ENCODE measurements at regions not wholly inside any gene's neighbourhood (a gene's known extent, or its start where the extent isn't known, plus 50 kb on each side); places are given as distances from the start of the nearest gene placed in this dataset.

DNA sequence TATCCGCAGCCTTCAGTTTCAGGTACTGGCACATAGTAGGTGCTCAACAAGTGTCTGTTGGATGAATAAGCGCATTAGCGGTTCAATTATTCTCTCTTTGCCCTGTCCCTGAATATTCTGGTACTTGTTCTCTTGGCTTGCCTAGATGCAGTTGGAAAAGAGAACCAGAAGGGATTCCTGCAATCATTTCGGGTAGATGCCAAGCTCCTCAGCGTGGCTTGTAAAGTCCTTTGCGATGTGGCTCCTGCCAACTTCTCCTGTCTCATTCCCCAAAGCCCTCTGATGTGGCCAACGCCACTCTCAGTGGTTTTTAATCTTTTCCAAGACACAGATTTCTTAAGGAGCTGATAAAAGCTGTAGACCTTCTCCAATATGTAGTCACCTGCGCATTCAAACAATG is 230.3 kb downstream of the SUDS3 start:
- ChIA-PET CTCF (no interaction called here), POLR2A (no interaction called here)
- H3K36me3 ChIP-seq (ENCODE audit: control insufficient read depth in 2 of 2, extremely low read depth in 1 of 2, insufficient read depth in 1 of 2, low read length in 1 of 2): no peaks in the 10 kb centered on the region
- H3K27me3 Mint-ChIP-seq: peaks cover 9 to 11% of the 10 kb centered on the region in 2 donors
- H3K36me3 Mint-ChIP-seq: no peaks in the 10 kb centered on the region
- H3K9me3 Mint-ChIP-seq: no peaks in the 10 kb centered on the region
- H3K4me3 ChIP-seq (ENCODE audit: control insufficient read depth in 1 of 2, extremely low read depth in 1 of 2, low read length in 1 of 2): no peak overlapping the region
- H3K4me1 ChIP-seq (ENCODE audit: control insufficient read depth in 1 of 2, extremely low read depth in 1 of 2, insufficient read depth in 2 of 2, low read length in 2 of 2): no peaks in the 10 kb centered on the region
- H3K27ac Mint-ChIP-seq: no peak overlapping the region
- ATAC-seq (replicated peaks in 1 of 4) (no peak), DNase-seq (no peak)
- 83% methylated on average over 5 of the region's 8 CpGs for WGBS (ENCODE audit: insufficient coverage)
- H3K9me3 ChIP-seq: no peaks in the 10 kb centered on the region
- H3K27me3 ChIP-seq (replicated peaks in 1 of 2; ENCODE audit: control insufficient read depth in 2 of 2, extremely low read depth in 1 of 2, insufficient read depth in 2 of 2, low read length in 1 of 2): no peaks in the 10 kb centered on the region
- no peak overlapping the region for H3K4me3 Mint-ChIP-seq
- H3K27ac ChIP-seq (ENCODE audit: low read length): no peak overlapping the region
- no peaks in the 10 kb centered on the region for H3K4me1 Mint-ChIP-seq

GRCh38 chr12:118607831-118608230 is 231.5 kb downstream of the SUDS3 start:
- Histone ChIP-seq H3K27ac (ENCODE audit: low read length) (no peak overlapping the region), H3K4me1 (ENCODE audit: control insufficient read depth in 1 of 2, extremely low read depth in 1 of 2, insufficient read depth in 2 of 2, low read length in 2 of 2) (no peaks in the 10 kb centered on the region), H3K9me3 (no peaks in the 10 kb centered on the region), H3K36me3 (ENCODE audit: control insufficient read depth in 2 of 2, extremely low read depth in 1 of 2, insufficient read depth in 1 of 2, low read length in 1 of 2) (no peaks in the 10 kb centered on the region), H3K27me3 (replicated peaks in 1 of 2; ENCODE audit: control insufficient read depth in 2 of 2, extremely low read depth in 1 of 2, insufficient read depth in 2 of 2, low read length in 1 of 2) (no peaks in the 10 kb centered on the region), H3K4me3 (ENCODE audit: control insufficient read depth in 1 of 2, extremely low read depth in 1 of 2, low read length in 1 of 2) (no peak overlapping the region)
- H3K4me1 Mint-ChIP-seq: no peaks in the 10 kb centered on the region
- H3K27me3 Mint-ChIP-seq: peaks cover 9 to 11% of the 10 kb centered on the region in 2 donors
- 93% methylated on average over 3 of the region's 3 CpGs for WGBS (ENCODE audit: insufficient coverage)
- peaks cover 0 to 3% (median 2%) of the 10 kb centered on the region in 3 donors for H3K9me3 Mint-ChIP-seq
- no peak overlapping the region for H3K27ac Mint-ChIP-seq
- no peak overlapping the region for H3K4me3 Mint-ChIP-seq
- CTCF ChIA-PET: no interaction called here
- H3K36me3 Mint-ChIP-seq: no peaks in the 10 kb centered on the region
- POLR2A ChIA-PET: no interaction called here
- ATAC-seq (replicated peaks in 1 of 4) (no peak), DNase-seq (no peak)

- ATAC-seq (replicated peaks in 1 of 4) (no peak), DNase-seq (no peak)
- Mint-ChIP-seq H3K27ac (no peak overlapping the region), H3K4me1 (no peaks in the 10 kb centered on the region), H3K27me3 (peaks cover 9 to 11% of the 10 kb centered on the region in 2 donors), H3K9me3 (peaks cover 2 to 9% (median 4%) of the 10 kb centered on the region in 3 donors), H3K4me3 (no peak overlapping the region), H3K36me3 (no peaks in the 10 kb centered on the region)
- ChIA-PET CTCF (no interaction called here), POLR2A (no interaction called here)
- Histone ChIP-seq H3K4me1 (ENCODE audit: control insufficient read depth in 1 of 2, extremely low read depth in 1 of 2, insufficient read depth in 2 of 2, low read length in 2 of 2) (no peaks in the 10 kb centered on the region), H3K4me3 (ENCODE audit: control insufficient read depth in 1 of 2, extremely low read depth in 1 of 2, low read length in 1 of 2) (no peak overlapping the region), H3K27me3 (replicated peaks in 1 of 2; ENCODE audit: control insufficient read depth in 2 of 2, extremely low read depth in 1 of 2, insufficient read depth in 2 of 2, low read length in 1 of 2) (no peaks in the 10 kb centered on the region), H3K27ac (ENCODE audit: low read length) (no peak overlapping the region), H3K9me3 (no peaks in the 10 kb centered on the region), H3K36me3 (ENCODE audit: control insufficient read depth in 2 of 2, extremely low read depth in 1 of 2, insufficient read depth in 1 of 2, low read length in 1 of 2) (no peaks in the 10 kb centered on the region)
- 54% methylated on average over 2 of the region's 3 CpGs for WGBS (ENCODE audit: insufficient coverage)
These were observed 232.5 kb downstream of the SUDS3 start for GRCh38 chr12:118608770-118609344.

GRCh38 chr12:118611295-118611694 is 234.9 kb downstream of the SUDS3 start:
- Mint-ChIP-seq H3K9me3 (peaks cover 2 to 15% (median 9%) of the 10 kb centered on the region in 3 donors), H3K4me1 (no peaks in the 10 kb centered on the region), H3K27me3 (peaks cover 9 to 11% of the 10 kb centered on the region in 2 donors), H3K36me3 (no peaks in the 10 kb centered on the region), H3K4me3 (no peak overlapping the region), H3K27ac (no peak overlapping the region)
- no peak for DNase-seq
- H3K36me3 ChIP-seq (ENCODE audit: control insufficient read depth in 2 of 2, extremely low read depth in 1 of 2, insufficient read depth in 1 of 2, low read length in 1 of 2): no peaks in the 10 kb centered on the region
- no peaks in the 10 kb centered on the region for H3K9me3 ChIP-seq
- ATAC-seq (replicated peaks in 1 of 4): no peak
- H3K27me3 ChIP-seq (replicated peaks in 1 of 2; ENCODE audit: control insufficient read depth in 2 of 2, extremely low read depth in 1 of 2, insufficient read depth in 2 of 2, low read length in 1 of 2): no peaks in the 10 kb centered on the region
- WGBS (ENCODE audit: insufficient coverage): 51% methylated on average over 8 of the region's 9 CpGs
- H3K4me3 ChIP-seq (ENCODE audit: control insufficient read depth in 1 of 2, extremely low read depth in 1 of 2, low read length in 1 of 2): no peak overlapping the region
- ChIA-PET CTCF (no interaction called here), POLR2A (no interaction called here)
- no peaks in the 10 kb centered on the region for H3K4me1 ChIP-seq (ENCODE audit: control insufficient read depth in 1 of 2, extremely low read depth in 1 of 2, insufficient read depth in 2 of 2, low read length in 2 of 2)
- H3K27ac ChIP-seq (ENCODE audit: low read length): no peak overlapping the region

- H3K4me3 Mint-ChIP-seq: no peak overlapping the region
- ATAC-seq (replicated peaks in 1 of 4) (no peak), DNase-seq (no peak)
- ChIA-PET CTCF (no interaction called here), POLR2A (no interaction called here)
- Histone ChIP-seq H3K9me3 (no peaks in the 10 kb centered on the region), H3K4me1 (ENCODE audit: control insufficient read depth in 1 of 2, extremely low read depth in 1 of 2, insufficient read depth in 2 of 2, low read length in 2 of 2) (no peaks in the 10 kb centered on the region), H3K36me3 (ENCODE audit: control insufficient read depth in 2 of 2, extremely low read depth in 1 of 2, insufficient read depth in 1 of 2, low read length in 1 of 2) (no peaks in the 10 kb centered on the region), H3K27me3 (replicated peaks in 1 of 2; ENCODE audit: control insufficient read depth in 2 of 2, extremely low read depth in 1 of 2, insufficient read depth in 2 of 2, low read length in 1 of 2) (no peaks in the 10 kb centered on the region), H3K27ac (ENCODE audit: low read length) (no peak overlapping the region), H3K4me3 (ENCODE audit: control insufficient read depth in 1 of 2, extremely low read depth in 1 of 2, low read length in 1 of 2) (no peak overlapping the region)
- peaks cover 9 to 11% of the 10 kb centered on the region in 2 donors for H3K27me3 Mint-ChIP-seq
- H3K4me1 Mint-ChIP-seq: no peaks in the 10 kb centered on the region
- WGBS (ENCODE audit: insufficient coverage): no CpG with 5 or more reads among the region's 5 CpGs
- H3K27ac Mint-ChIP-seq: no peak overlapping the region
- no peaks in the 10 kb centered on the region for H3K36me3 Mint-ChIP-seq
- peaks cover 2 to 15% (median 9%) of the 10 kb centered on the region in 3 donors for H3K9me3 Mint-ChIP-seq
These were observed 235.4 kb downstream of the SUDS3 start for GRCh38 chr12:118611770-118612169.

GRCh38 chr12:118617611-118618450 is 241.5 kb downstream of the SUDS3 start:
- Histone ChIP-seq H3K27me3 (replicated peaks in 1 of 2; ENCODE audit: control insufficient read depth in 2 of 2, extremely low read depth in 1 of 2, insufficient read depth in 2 of 2, low read length in 1 of 2) (no peaks in the 10 kb centered on the region), H3K27ac (ENCODE audit: low read length) (no peak overlapping the region), H3K4me3 (ENCODE audit: control insufficient read depth in 1 of 2, extremely low read depth in 1 of 2, low read length in 1 of 2) (no peak overlapping the region), H3K4me1 (ENCODE audit: control insufficient read depth in 1 of 2, extremely low read depth in 1 of 2, insufficient read depth in 2 of 2, low read length in 2 of 2) (no peaks in the 10 kb centered on the region), H3K36me3 (ENCODE audit: control insufficient read depth in 2 of 2, extremely low read depth in 1 of 2, insufficient read depth in 1 of 2, low read length in 1 of 2) (no peaks in the 10 kb centered on the region), H3K9me3 (no peaks in the 10 kb centered on the region)
- Mint-ChIP-seq H3K4me1 (no peaks in the 10 kb centered on the region), H3K27ac (no peak overlapping the region), H3K9me3 (peaks cover 0 to 13% (median 12%) of the 10 kb centered on the region in 3 donors), H3K27me3 (no peaks in the 10 kb centered on the region), H3K4me3 (no peak overlapping the region), H3K36me3 (no peaks in the 10 kb centered on the region)
- ChIA-PET CTCF (no interaction called here), POLR2A (no interaction called here)
- no peak for ATAC-seq (replicated peaks in 1 of 4)
- WGBS (ENCODE audit: insufficient coverage): no CpG with 5 or more reads among the region's 5 CpGs
- no peak for DNase-seq

All from T-cell (primary cell).